Endothelial cell of umbilical vein (primary cell): ENCODE measurements at regions not wholly inside any gene's neighbourhood (a gene's known extent, or its start where the extent isn't known, plus 50 kb on each side); places are given as distances from the start of the nearest gene placed in this dataset.

ENCODE experiments used
- BruUV-seq: library from RNA; stranded (reverse); fragments of 400-500 nt; replicated peaks from 2 replicates; lab custom pipeline; 2021; lab: Mats Ljungman, UMichigan
- CTCF ChIA-PET: fragments of 300-600, 350-600 bp; sonication (Branson Sonifier 250); formaldehyde crosslinking; loops from one replicate; lab custom pipeline; 2021; ENCODE audit warnings: antibody characterized with exemption, inconsistent platforms; lab: Charles Lee
- POLR2A ChIA-PET: fragments of 300-600, 350-600 bp; sonication (Branson Sonifier 250); formaldehyde crosslinking; loops from one replicate; lab custom pipeline; 2021; ENCODE audit warnings: antibody characterized with exemption, inconsistent platforms; lab: Charles Lee
- DNase-seq: peaks from one replicate; pipeline ENCODE4 v3.0.0-alpha.2; 2011; ENCODE audit warnings: low read depth, low spot score
- FAIRE-seq: peaks from 2 replicates; lab custom pipeline; 2011; peaks lifted over from hg19 to GRCh38; lab: Jason Lieb, UNC
- H2AFZ ChIP-seq: 2 replicates; pipeline ENCODE4 v1.6.0; 2012; ENCODE audit warnings: low read depth, low read length, control low read depth, inconsistent platforms
- H3K27ac ChIP-seq: 2 replicates; pipeline ENCODE4 v1.5.1; 2011; ENCODE audit warnings: low read depth, mild to moderate bottlenecking, control low read depth, low read length, moderate library complexity; ENCODE audit not compliant: insufficient read depth
- H3K27me3 ChIP-seq, 2 experiments: 2 replicates each; pipeline versions ENCODE4 v1.6.0 to v1.6.1; 2011; ENCODE audit warnings: low read length in 2 of 2, mixed read lengths in 1 of 2; ENCODE audit not compliant: control insufficient read depth in 2 of 2, insufficient read depth in 2 of 2
- H3K36me3 ChIP-seq, 2 experiments: 2 replicates in 1 of 2; 3 replicates in 1 of 2; pipeline ENCODE4 v1.5.1; 2011; ENCODE audit warnings: low read length in 2 of 2, mild to moderate bottlenecking in 1 of 2, moderate library complexity in 1 of 2; ENCODE audit not compliant: control insufficient read depth in 2 of 2, insufficient read depth in 2 of 2; ENCODE audit errors: extremely low read depth in 1 of 2
- H3K4me1 ChIP-seq: 3 replicates; pipeline ENCODE4 v1.5.1; 2011; ENCODE audit warnings: mild to moderate bottlenecking, low read length; ENCODE audit not compliant: control insufficient read depth, insufficient read depth; ENCODE audit errors: extremely low read depth
- H3K4me2 ChIP-seq: 2 replicates; pipeline ENCODE4 v1.6.1; 2011; ENCODE audit warnings: low read length, control low read depth, mixed read lengths; ENCODE audit not compliant: insufficient read depth
- H3K4me3 ChIP-seq, 3 experiments: fragments of 200-600 bp in 1 of 3; sonication (generic), shearing (Covaris generic) in 1 of 3; replicated peaks in 1 of 3; 2 replicates each; pipeline ENCODE4 v1.5.1; 2011 to 2016; ENCODE audit warnings: control low read depth in 3 of 3, low read length in 3 of 3, mild to moderate bottlenecking in 2 of 3, inconsistent platforms in 1 of 3, low read depth in 1 of 3, moderate library complexity in 1 of 3; ENCODE audit not compliant: insufficient read depth in 1 of 3
- H3K79me2 ChIP-seq: 2 replicates; pipeline ENCODE4 v1.6.0; 2012; ENCODE audit warnings: low read length, inconsistent platforms; ENCODE audit not compliant: control insufficient read depth, insufficient read depth
- H3K9ac ChIP-seq: replicated peaks from 2 replicates; pipeline ENCODE3; 2011; ENCODE audit warnings: low read length, control low read depth; ENCODE audit not compliant: insufficient read depth; ENCODE audit errors: extremely low read depth
- H3K9me1 ChIP-seq: replicated peaks from 3 replicates; pipeline ENCODE4 v1.6.0; 2011; ENCODE audit warnings: mild to moderate bottlenecking, low read length; ENCODE audit not compliant: control insufficient read depth, insufficient read depth; ENCODE audit errors: extremely low read depth
- H3K9me3 ChIP-seq: replicated peaks from 2 replicates; pipeline ENCODE4 v1.5.1; 2012; ENCODE audit warnings: low read length, inconsistent platforms; ENCODE audit not compliant: control insufficient read depth, insufficient read depth
- H4K20me1 ChIP-seq: replicated peaks from 2 replicates; pipeline ENCODE3; 2011; ENCODE audit warnings: mild to moderate bottlenecking, low read length; ENCODE audit not compliant: control insufficient read depth, insufficient read depth; ENCODE audit errors: extremely low read depth
- EZH2 ChIP-seq: IDR thresholded peaks from 2 replicates; pipeline ENCODE4 v1.6.1; 2012; ENCODE audit warnings: borderline replicate concordance, low read depth, mild to moderate bottlenecking, moderate library complexity, low read length, inconsistent platforms; ENCODE audit not compliant: severe bottlenecking
- FOS ChIP-seq: IDR thresholded peaks from 2 replicates; pipeline ENCODE4 v1.6.1; 2011; ENCODE audit warnings: mild to moderate bottlenecking, low read length, moderate library complexity, borderline replicate concordance; ENCODE audit not compliant: insufficient read depth
- GATA2 ChIP-seq: IDR thresholded peaks from 2 replicates; pipeline ENCODE4 v1.7.0; 2011; ENCODE audit warnings: low read depth, mild to moderate bottlenecking, moderate library complexity, mixed read lengths, low read length; ENCODE audit not compliant: insufficient read length, insufficient read depth
- JUN ChIP-seq: IDR thresholded peaks from 2 replicates; pipeline ENCODE4 v1.6.1; 2011; ENCODE audit warnings: borderline replicate concordance, low read depth; ENCODE audit not compliant: insufficient read length, insufficient read depth
- MYC ChIP-seq: IDR thresholded peaks from one replicate; pipeline ENCODE4 v1.6.1; 2011; ENCODE audit warnings: mild to moderate bottlenecking, low read depth, low read length
- POLR2A ChIP-seq: IDR thresholded peaks from 2 replicates; pipeline ENCODE4 v1.6.1; 2012; ENCODE audit warnings: low read depth, mild to moderate bottlenecking, control low read depth, low read length
- POLR2AphosphoS5 ChIP-seq: IDR thresholded peaks from 2 replicates; pipeline ENCODE4 v1.6.1; 2012; ENCODE audit warnings: low read depth, mild to moderate bottlenecking, control low read depth, low read length, moderate library complexity; ENCODE audit not compliant: insufficient read depth
- dilution Hi-C: fragments of 300-500 bp; cut with MboI; formaldehyde crosslinking; loops from one replicate; pipeline ENCODE4 v1.15.0; 2019; ENCODE audit warnings: low sequenced_read_pairs; ENCODE audit not compliant: extremely low pct_ligation_motif_present
- intact Hi-C: fragments of 100-400 bp; cut with micrococcal nuclease; formaldehyde crosslinking; loops from one replicate; pipeline ENCODE4 v1.10.0; 2022
- TF ChIP-seq, protein P1 (sequence below): IDR thresholded peaks from 2 replicates; pipeline ENCODE4 v1.6.1; 2011; ENCODE audit not compliant: insufficient read depth, insufficient read length
- TF ChIP-seq, protein P2 (sequence below), 2 donors: IDR thresholded peaks; 1 replicate in 1 of 2; 2 replicates in 1 of 2; pipeline ENCODE4 v1.5.1; 2011; ENCODE audit warnings: low read length in 2 of 2, mild to moderate bottlenecking in 2 of 2, moderate library complexity in 2 of 2, control low read depth in 1 of 2, inconsistent platforms in 1 of 2, low read depth in 1 of 2; ENCODE audit not compliant: insufficient read depth in 1 of 2; ENCODE audit errors: extremely low read depth in 1 of 2

DNA sequence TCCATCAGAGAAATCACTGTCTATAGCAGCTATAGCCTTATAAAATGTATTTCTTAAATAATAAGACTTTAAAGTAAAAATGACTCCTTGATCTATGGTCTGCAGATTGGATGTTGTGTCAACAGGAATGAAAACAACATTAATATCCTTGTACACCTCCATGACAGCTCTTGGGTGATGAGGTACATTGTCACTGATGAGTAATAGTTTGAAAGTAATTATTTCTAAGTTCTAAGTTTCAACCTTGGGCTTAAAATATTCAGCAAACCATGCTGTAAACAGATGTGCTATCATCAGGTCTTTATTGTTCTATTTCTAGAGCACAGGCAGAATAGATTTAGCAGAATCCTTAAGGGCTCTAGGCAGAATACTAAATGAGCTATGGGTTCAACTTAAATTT, 568.2 kb upstream of the BCHE start:
- POLR2A ChIA-PET = no interaction called here
- FAIRE-seq (no peak), DNase-seq (no peak)
- no peaks in the 10 kb centered on the region for H4K20me1 ChIP-seq
- H3K9ac ChIP-seq = no peak overlapping the region
- H3K4me1 ChIP-seq = no peaks in the 10 kb centered on the region
- H3K9me1 ChIP-seq = no peaks in the 10 kb centered on the region
- H3K9me3 ChIP-seq = no peaks in the 10 kb centered on the region
- H3K4me2 ChIP-seq = no peak overlapping the region
- H3K36me3 ChIP-seq = no peaks in the 10 kb centered on the region
- no TSS peak for BruUV-seq
- intact Hi-C loops = no loop called here
- CTCF ChIA-PET = interaction anchor here (1.2 kb wide), 1 partner anchor 10 kb away, joined by 3 read pairs; no protein-coding TSS in a partner anchor
- H3K27ac ChIP-seq = no peak overlapping the region
- H3K79me2 ChIP-seq = no peaks in the 10 kb centered on the region
- TF ChIP-seq JUN (no peak), POLR2A (no peak), GATA2 (no peak), FOS (no peak), MYC (no peak), POLR2AphosphoS5 (no peak), EZH2 (no peak)
- TF ChIP-seq, protein P1, sequence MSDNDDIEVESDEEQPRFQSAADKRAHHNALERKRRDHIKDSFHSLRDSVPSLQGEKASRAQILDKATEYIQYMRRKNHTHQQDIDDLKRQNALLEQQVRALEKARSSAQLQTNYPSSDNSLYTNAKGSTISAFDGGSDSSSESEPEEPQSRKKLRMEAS = no peak
- TF ChIP-seq, protein P2, sequence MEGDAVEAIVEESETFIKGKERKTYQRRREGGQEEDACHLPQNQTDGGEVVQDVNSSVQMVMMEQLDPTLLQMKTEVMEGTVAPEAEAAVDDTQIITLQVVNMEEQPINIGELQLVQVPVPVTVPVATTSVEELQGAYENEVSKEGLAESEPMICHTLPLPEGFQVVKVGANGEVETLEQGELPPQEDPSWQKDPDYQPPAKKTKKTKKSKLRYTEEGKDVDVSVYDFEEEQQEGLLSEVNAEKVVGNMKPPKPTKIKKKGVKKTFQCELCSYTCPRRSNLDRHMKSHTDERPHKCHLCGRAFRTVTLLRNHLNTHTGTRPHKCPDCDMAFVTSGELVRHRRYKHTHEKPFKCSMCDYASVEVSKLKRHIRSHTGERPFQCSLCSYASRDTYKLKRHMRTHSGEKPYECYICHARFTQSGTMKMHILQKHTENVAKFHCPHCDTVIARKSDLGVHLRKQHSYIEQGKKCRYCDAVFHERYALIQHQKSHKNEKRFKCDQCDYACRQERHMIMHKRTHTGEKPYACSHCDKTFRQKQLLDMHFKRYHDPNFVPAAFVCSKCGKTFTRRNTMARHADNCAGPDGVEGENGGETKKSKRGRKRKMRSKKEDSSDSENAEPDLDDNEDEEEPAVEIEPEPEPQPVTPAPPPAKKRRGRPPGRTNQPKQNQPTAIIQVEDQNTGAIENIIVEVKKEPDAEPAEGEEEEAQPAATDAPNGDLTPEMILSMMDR (IDR thresholded peaks at IDR 0.05; ENCODE audit: extremely low read depth in 1 of 2, insufficient read depth in 1 of 2, low read depth in 1 of 2, low read length in 2 of 2) = no peak
- dilution Hi-C loops = no loop called here
- H3K27me3 ChIP-seq = no peaks in the 10 kb centered on the region
- H3K4me3 ChIP-seq = no peak overlapping the region
- H2AFZ ChIP-seq = no peak overlapping the region
